AG04450 (cell line): ENCODE measurements at regions not wholly inside any gene's neighbourhood (a gene's known extent, or its start where the extent isn't known, plus 50 kb on each side); places are given as distances from the start of the nearest gene placed in this dataset.

Source experiments
- CTCF ChIA-PET: fragments of 300-600, 350-600 bp; formaldehyde crosslinking; extraction: SDS; loops from one replicate; lab custom pipeline; 2022; ENCODE audit warnings: antibody characterized with exemption, inconsistent platforms; lab: Charles Lee
- POLR2A ChIA-PET: fragments of 350-600 bp; formaldehyde crosslinking; extraction: SDS; loops from one replicate; lab custom pipeline; 2021; ENCODE audit warnings: antibody characterized with exemption, inconsistent platforms; lab: Yijun Ruan, JAX
- DNase-seq: peaks from one replicate; pipeline ENCODE4 v3.0.0-alpha.2; 2011; ENCODE audit warnings: low read depth, low spot score
- H3K27ac ChIP-seq: one replicate; pipeline ENCODE4 v1.5.1; 2012; ENCODE audit warnings: low read depth, low read length, control low read depth
- H3K27me3 ChIP-seq: one replicate; pipeline ENCODE4 v1.6.0; 2012; ENCODE audit warnings: low read length; ENCODE audit not compliant: control insufficient read depth, insufficient read depth
- H3K4me3 ChIP-seq: 2 replicates; pipeline ENCODE4 v1.5.1; 2011; ENCODE audit warnings: mild to moderate bottlenecking, low read depth, low read length, control low read depth
- H3K9me3 ChIP-seq: 2 replicates; pipeline ENCODE4 v1.5.1; 2012; ENCODE audit warnings: low read length; ENCODE audit not compliant: control insufficient read depth, insufficient read depth
- TF ChIP-seq, protein P1 (sequence below): IDR thresholded peaks from 2 replicates; pipeline ENCODE4 v1.5.1; 2011; ENCODE audit warnings: low read depth, low read length, control low read depth, inconsistent platforms

DNA sequence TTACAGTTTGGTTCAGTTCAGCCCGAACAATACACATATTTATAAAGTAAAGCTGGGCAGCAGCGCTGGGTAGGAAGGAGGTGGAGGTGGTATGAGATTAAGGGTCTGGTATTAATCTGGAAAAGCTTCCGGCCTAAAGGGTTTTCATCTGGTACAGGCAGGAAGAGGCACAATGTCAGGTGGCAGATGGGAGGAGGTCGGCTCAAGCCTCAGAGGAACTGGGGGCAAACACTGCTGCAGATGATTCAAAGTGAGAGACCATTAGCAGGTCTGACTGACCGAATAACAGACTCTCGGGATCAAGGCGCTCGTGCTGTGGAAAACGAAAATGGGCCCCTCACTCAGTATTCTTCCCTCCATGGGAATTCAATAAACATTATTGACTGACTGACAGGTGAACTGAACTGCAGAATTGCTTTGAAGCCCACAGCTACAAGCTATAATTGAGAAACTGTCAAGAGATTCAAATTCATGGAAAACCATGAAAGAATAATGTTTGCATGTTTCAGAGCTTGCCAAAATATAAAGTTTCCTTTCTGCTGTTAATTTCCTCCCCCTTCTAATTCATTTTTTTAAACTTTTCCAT, 75.3 kb downstream of the TMEM167A start:
- no peak overlapping the region for H3K4me3 ChIP-seq
- no peak overlapping the region for H3K27ac ChIP-seq
- TF ChIP-seq, protein P1, sequence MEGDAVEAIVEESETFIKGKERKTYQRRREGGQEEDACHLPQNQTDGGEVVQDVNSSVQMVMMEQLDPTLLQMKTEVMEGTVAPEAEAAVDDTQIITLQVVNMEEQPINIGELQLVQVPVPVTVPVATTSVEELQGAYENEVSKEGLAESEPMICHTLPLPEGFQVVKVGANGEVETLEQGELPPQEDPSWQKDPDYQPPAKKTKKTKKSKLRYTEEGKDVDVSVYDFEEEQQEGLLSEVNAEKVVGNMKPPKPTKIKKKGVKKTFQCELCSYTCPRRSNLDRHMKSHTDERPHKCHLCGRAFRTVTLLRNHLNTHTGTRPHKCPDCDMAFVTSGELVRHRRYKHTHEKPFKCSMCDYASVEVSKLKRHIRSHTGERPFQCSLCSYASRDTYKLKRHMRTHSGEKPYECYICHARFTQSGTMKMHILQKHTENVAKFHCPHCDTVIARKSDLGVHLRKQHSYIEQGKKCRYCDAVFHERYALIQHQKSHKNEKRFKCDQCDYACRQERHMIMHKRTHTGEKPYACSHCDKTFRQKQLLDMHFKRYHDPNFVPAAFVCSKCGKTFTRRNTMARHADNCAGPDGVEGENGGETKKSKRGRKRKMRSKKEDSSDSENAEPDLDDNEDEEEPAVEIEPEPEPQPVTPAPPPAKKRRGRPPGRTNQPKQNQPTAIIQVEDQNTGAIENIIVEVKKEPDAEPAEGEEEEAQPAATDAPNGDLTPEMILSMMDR = no peak
- H3K9me3 ChIP-seq = no peaks in the 10 kb centered on the region
- no peak for DNase-seq
- ChIA-PET CTCF (no interaction called here), POLR2A (no interaction called here)
- no peaks in the 10 kb centered on the region for H3K27me3 ChIP-seq

DNA sequence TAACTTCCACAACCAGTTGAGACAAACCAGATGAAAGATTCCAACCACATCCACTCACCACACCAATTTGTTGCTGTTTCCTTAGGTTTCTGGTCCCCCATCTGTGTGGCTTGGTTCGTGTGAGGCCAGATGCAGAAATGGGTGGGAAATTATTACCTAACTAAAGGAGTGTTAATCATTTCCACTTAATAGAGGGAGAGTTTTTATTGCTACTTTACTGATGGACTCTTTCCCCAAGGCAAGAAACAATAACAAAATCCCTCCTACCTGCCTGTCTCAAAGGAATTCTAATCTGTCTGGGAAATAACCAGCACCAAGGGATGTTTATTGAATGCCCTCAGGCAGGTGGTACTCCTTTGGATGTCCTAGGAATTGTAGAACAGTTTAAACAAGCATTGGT, 76.3 kb downstream of the TMEM167A start:
- ChIA-PET POLR2A (no interaction called here), CTCF (no interaction called here)
- TF ChIP-seq, protein P1 = no peak
- no peak for DNase-seq
- H3K4me3 ChIP-seq = no peak overlapping the region
- H3K9me3 ChIP-seq = no peaks in the 10 kb centered on the region
- no peak overlapping the region for H3K27ac ChIP-seq
- H3K27me3 ChIP-seq = no peaks in the 10 kb centered on the region

DNA sequence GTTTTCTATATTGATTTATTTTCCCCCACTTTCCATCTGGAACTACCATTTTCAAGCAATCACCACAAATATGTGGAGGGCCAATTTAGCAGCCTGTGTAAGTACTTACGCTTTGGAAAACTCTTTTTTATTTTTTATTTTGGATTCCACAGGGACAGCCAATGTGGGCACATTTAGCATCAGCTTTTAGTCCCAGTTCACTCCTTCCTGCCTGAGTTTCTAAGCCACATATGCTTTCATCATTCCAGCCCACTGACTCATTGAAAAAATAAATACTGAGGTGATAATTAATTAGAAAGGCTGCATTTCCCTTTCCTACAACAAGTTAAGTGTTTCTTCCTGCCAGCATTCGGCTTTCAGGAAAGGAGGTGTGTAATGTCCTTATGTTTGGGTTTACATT, 76.8 kb downstream of the TMEM167A start:
- Histone ChIP-seq H3K4me3 (no peak overlapping the region), H3K27ac (no peak overlapping the region), H3K9me3 (no peaks in the 10 kb centered on the region), H3K27me3 (no peaks in the 10 kb centered on the region)
- CTCF ChIA-PET = no interaction called here
- TF ChIP-seq, protein P1 = no peak
- DNase-seq = no peak
- POLR2A ChIA-PET = no interaction called here

DNA sequence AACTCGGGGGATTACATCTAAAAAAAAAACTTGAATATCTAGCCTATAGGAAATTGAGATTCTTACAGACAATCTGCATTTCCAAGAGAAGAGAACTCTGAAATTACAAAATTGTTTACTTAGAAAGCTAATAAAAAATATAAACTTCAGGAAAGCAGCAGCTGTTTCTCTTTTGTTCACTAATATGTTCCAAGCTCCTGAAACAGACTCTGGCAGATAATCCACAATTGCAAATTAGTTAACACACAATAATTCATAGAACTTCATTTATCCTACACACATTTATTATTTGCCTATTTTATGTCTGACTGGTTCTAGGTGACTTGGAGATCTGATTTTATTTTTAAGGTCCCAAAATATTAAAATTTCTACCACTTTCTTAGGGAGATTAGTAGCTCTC, 83.8 kb downstream of the TMEM167A start:
- ChIA-PET POLR2A (no interaction called here), CTCF (no interaction called here)
- Histone ChIP-seq H3K9me3 (no peaks in the 10 kb centered on the region), H3K27ac (no peak overlapping the region), H3K4me3 (no peak overlapping the region), H3K27me3 (no peaks in the 10 kb centered on the region)
- TF ChIP-seq, protein P1 = no peak
- no peak for DNase-seq

DNA sequence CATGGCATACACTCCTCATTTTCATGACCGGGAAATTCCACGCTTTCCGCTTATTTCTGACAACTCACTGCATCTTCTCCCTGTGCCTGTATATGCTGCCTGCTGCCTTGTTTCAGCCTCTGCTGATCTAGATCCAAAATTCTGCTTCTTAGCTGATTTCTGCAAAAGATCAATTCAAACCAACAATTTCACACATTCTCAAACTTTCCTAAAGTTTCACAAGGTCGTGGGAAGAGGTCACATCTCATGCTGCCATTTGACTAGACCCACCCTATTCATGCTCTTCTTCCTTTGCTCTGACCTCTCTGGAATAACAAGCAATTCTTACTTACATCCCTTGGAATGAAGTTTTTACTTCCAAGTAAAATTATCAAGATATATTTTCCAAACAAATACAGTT, 84.5 kb downstream of the TMEM167A start:
- TF ChIP-seq, protein P1 = no peak
- Histone ChIP-seq H3K27me3 (no peaks in the 10 kb centered on the region), H3K4me3 (no peak overlapping the region), H3K9me3 (no peaks in the 10 kb centered on the region), H3K27ac (no peak overlapping the region)
- DNase-seq = no peak
- POLR2A ChIA-PET = no interaction called here
- CTCF ChIA-PET = no interaction called here
